HCT116 (cell line): ENCODE measurements at regions not wholly inside any gene's neighbourhood (a gene's known extent, or its start where the extent isn't known, plus 50 kb on each side); places are given as distances from the start of the nearest gene placed in this dataset.

Source experiments
- ATAC-seq: fragments of 200-7000 bp; cut with Tn5 transposase; 2 replicates; pipeline ENCODE4 v1.9.1; 2020; ENCODE audit warnings: mild to moderate bottlenecking, moderate library complexity
- BruUV-seq: library from RNA; stranded (reverse); fragments of 400-500 nt; replicated peaks from 2 replicates; lab custom pipeline; 2021; lab: Mats Ljungman, UMichigan
- CTCF ChIA-PET: fragments of 300-600 bp; sonication (Branson Sonifier 250); formaldehyde crosslinking; loops from one replicate; lab custom pipeline; 2021; ENCODE audit warnings: antibody characterized with exemption; lab: Charles Lee
- POLR2A ChIA-PET: fragments of 300-600, 350-600 bp; sonication (Branson Sonifier 250); formaldehyde crosslinking; loops from one replicate; lab custom pipeline; 2021; ENCODE audit warnings: antibody characterized with exemption; lab: Charles Lee
- RAD21 ChIA-PET, 2 experiments: fragments of 300-600 bp; sonication (Branson Sonifier 250); formaldehyde crosslinking; loops; one replicate each; lab custom pipeline; 2023; ENCODE audit warnings: low total read pairs in 2 of 2; ENCODE audit not compliant: uncharacterized antibody in 2 of 2, unreplicated experiment in 2 of 2, low non-redundant PET in 1 of 2; lab: Charles Lee
- DNase-seq: peaks from one replicate; pipeline ENCODE4 v3.0.0-alpha.2; 2010; ENCODE audit warnings: low read depth, low spot score
- H2AFZ ChIP-seq: fragments of 200-600 bp; shearing (Covaris generic), sonication (generic); 2 replicates; pipeline ENCODE4 v1.6.1; 2017; ENCODE audit warnings: low read depth, mixed run types, mixed read lengths, antibody characterized with exemption, low read length; ENCODE audit not compliant: poor library complexity, severe bottlenecking
- H3K27ac ChIP-seq: 2 replicates; pipeline ENCODE4 v1.5.1; 2012; ENCODE audit warnings: low read depth, low read length
- H3K27me3 ChIP-seq: fragments of 200-600 bp; sonication (generic); 2 replicates; pipeline ENCODE4 v1.6.1; 2016; ENCODE audit warnings: mixed run types, low read length, mixed read lengths; ENCODE audit not compliant: insufficient read depth
- H3K36me3 ChIP-seq, 2 experiments: fragments of 200-500 bp in 1 of 2; fragments of 200-600 bp in 1 of 2; sonication (Bioruptor generic) in 1 of 2; sonication (generic) in 1 of 2; 2 replicates each; pipeline versions ENCODE4 v1.5.1 to v1.6.1; 2014 to 2016; ENCODE audit warnings: low read length in 2 of 2, inconsistent platforms in 1 of 2, mixed read lengths in 1 of 2, mixed run types in 1 of 2; ENCODE audit not compliant: insufficient read depth in 2 of 2, control insufficient read depth in 1 of 2
- H3K4me1 ChIP-seq, 2 experiments: fragments of 200-600 bp in 1 of 2; sonication (generic) in 1 of 2; 2 replicates each; pipeline versions ENCODE4 v1.5.1 to v1.6.1; 2012 to 2017; ENCODE audit warnings: low read length in 2 of 2, inconsistent platforms in 1 of 2, mild to moderate bottlenecking in 1 of 2, mixed read lengths in 1 of 2, mixed run types in 1 of 2, moderate library complexity in 1 of 2; ENCODE audit not compliant: insufficient read depth in 2 of 2, control insufficient read depth in 1 of 2
- H3K4me2 ChIP-seq: fragments of 200-600 bp; sonication (generic); 2 replicates; pipeline ENCODE4 v1.6.1; 2017; ENCODE audit warnings: mixed run types, low read length, mixed read lengths
- H3K4me3 ChIP-seq, 2 experiments: fragments of 200-600 bp in 1 of 2; sonication (generic) in 1 of 2; replicated peaks in 1 of 2; 2 replicates each; pipeline ENCODE4 v1.5.1; 2011 to 2016; ENCODE audit warnings: low read length in 2 of 2, control low read depth in 1 of 2, low read depth in 1 of 2, mild to moderate bottlenecking in 1 of 2, mixed read lengths in 1 of 2, mixed run types in 1 of 2
- H3K79me2 ChIP-seq: fragments of 200-600 bp; sonication (generic); 2 replicates; pipeline ENCODE4 v1.6.1; 2017; ENCODE audit warnings: mild to moderate bottlenecking, mixed run types, low read length, moderate library complexity, mixed read lengths; ENCODE audit not compliant: insufficient read depth
- H3K9ac ChIP-seq: fragments of 200-600 bp; sonication (generic); 2 replicates; pipeline ENCODE4 v1.6.1; 2016; ENCODE audit warnings: low read length, mixed read lengths
- H3K9me2 ChIP-seq: fragments of 200-600 bp; sonication (generic), shearing (Covaris generic); 2 replicates; pipeline ENCODE4 v1.6.1; 2017; ENCODE audit warnings: mixed run types, mild to moderate bottlenecking, moderate library complexity; ENCODE audit not compliant: insufficient read depth
- H3K9me3 ChIP-seq, 2 experiments: fragments of 200-500 bp in 1 of 2; fragments of 200-600 bp in 1 of 2; sonication (Bioruptor generic) in 1 of 2; sonication (generic) in 1 of 2; 2 replicates each; pipeline ENCODE4 v1.6.1; 2014 to 2017; ENCODE audit warnings: low read length in 2 of 2, mixed read lengths in 2 of 2, inconsistent platforms in 1 of 2, low read depth in 1 of 2, mild to moderate bottlenecking in 1 of 2, mixed run types in 1 of 2, moderate library complexity in 1 of 2; ENCODE audit not compliant: control insufficient read depth in 1 of 2, insufficient read depth in 1 of 2
- H4K20me1 ChIP-seq: fragments of 200-600 bp; sonication (generic), shearing (Covaris generic); 2 replicates; pipeline ENCODE4 v1.6.1; 2017; ENCODE audit warnings: mixed run types, mild to moderate bottlenecking, moderate library complexity; ENCODE audit not compliant: insufficient read depth
- CBX3 ChIP-seq: IDR thresholded peaks from 2 replicates; pipeline ENCODE4 v1.6.1; 2012; ENCODE audit warnings: low read depth
- CEBPB ChIP-seq: IDR thresholded peaks from 2 replicates; pipeline ENCODE4 v1.6.1; 2012; ENCODE audit warnings: low read depth
- EGR1 ChIP-seq: IDR thresholded peaks from 2 replicates; pipeline ENCODE4 v1.6.1; 2012; ENCODE audit warnings: low read depth
- ELF1 ChIP-seq: IDR thresholded peaks from 2 replicates; pipeline ENCODE4 v1.6.1; 2012; ENCODE audit warnings: low read depth, borderline replicate concordance
- EZH2 ChIP-seq: fragments of 200-600 bp; sonication (generic); IDR thresholded peaks from 2 replicates; pipeline ENCODE4 v1.6.1; 2017; ENCODE audit warnings: antibody characterized with exemption, mixed run types
- JUND ChIP-seq: IDR thresholded peaks from 2 replicates; pipeline ENCODE4 v1.6.1; 2012
- MAX ChIP-seq: IDR thresholded peaks from 2 replicates; pipeline ENCODE4 v1.6.1; 2012
- POLR2A ChIP-seq: IDR thresholded peaks from 2 replicates; pipeline ENCODE4 v1.7.0; 2011; ENCODE audit warnings: borderline replicate concordance; ENCODE audit not compliant: insufficient read depth, insufficient read length; ENCODE audit errors: extremely low read depth
- POLR2AphosphoS5 ChIP-seq: IDR thresholded peaks from 2 replicates; pipeline ENCODE4 v1.6.1; 2011; ENCODE audit warnings: mild to moderate bottlenecking, low read depth, low read length, moderate library complexity
- SIN3A ChIP-seq: IDR thresholded peaks from 2 replicates; pipeline ENCODE4 v1.6.1; 2012; ENCODE audit warnings: low read depth
- SP1 ChIP-seq: IDR thresholded peaks from 2 replicates; pipeline ENCODE4 v1.6.1; 2012; ENCODE audit warnings: low read depth
- ZFX ChIP-seq: fragments of 450-650 bp; IDR thresholded peaks from 2 replicates; pipeline ENCODE4 v1.6.1; 2017
- ZNF274 ChIP-seq: fragments of 200-500 bp; sonication (Bioruptor generic); IDR thresholded peaks from 2 replicates; pipeline ENCODE4 v1.6.1; 2014; ENCODE audit warnings: mild to moderate bottlenecking, low read depth, low read length, inconsistent platforms
- intact Hi-C: fragments of 100-400 bp; cut with micrococcal nuclease; formaldehyde crosslinking; loops from 2 replicates; pipeline ENCODE4 v1.10.0; 2022
- TF ChIP-seq, protein P1 (sequence below), 3 experiments: fragments of 200-600 bp in 1 of 3; sonication (generic) in 1 of 3; IDR thresholded peaks in 2 of 3; conservative IDR thresholded peaks in 1 of 3; 2 replicates each; pipeline ENCODE4 v1.5.1; 2012 to 2017; ENCODE audit warnings: low read depth in 2 of 3, low read length in 2 of 3, antibody characterized with exemption in 1 of 3, borderline replicate concordance in 1 of 3, control low read depth in 1 of 3, mild to moderate bottlenecking in 1 of 3, mixed read lengths in 1 of 3, mixed run types in 1 of 3, moderate library complexity in 1 of 3; ENCODE audit not compliant: insufficient read depth in 1 of 3
- TF ChIP-seq, protein P2 (sequence below): IDR thresholded peaks from 2 replicates; pipeline ENCODE4 v1.6.1; 2012; ENCODE audit warnings: low read depth
- TF ChIP-seq, protein P3 (sequence below): IDR thresholded peaks from 2 replicates; pipeline ENCODE4 v1.6.1; 2012

- no peak for TF ChIP-seq MAX
These were observed 140.7 kb upstream of the WNT4 start (continued) for GRCh38 chr1:22283596-22283995.

- Histone ChIP-seq H3K9ac (no peak overlapping the region), H3K4me2 (no peak overlapping the region), H3K4me3 (no peak overlapping the region), H3K27ac (no peak overlapping the region), H3K27me3 (peaks cover 4% of the 10 kb centered on the region; the same call in 1 of the 2 replicates), H3K4me1 (peaks cover 0 to 8% of the 10 kb centered on the region in 2 experiments; a peak in 1 of 4 replicates), H3K79me2 (no peaks in the 10 kb centered on the region), H3K9me2 (no peaks in the 10 kb centered on the region), H4K20me1 (no peaks in the 10 kb centered on the region), H2AFZ (no peak overlapping the region), H3K9me3 (no peaks in the 10 kb centered on the region), H3K36me3 (no peaks in the 10 kb centered on the region)
- POLR2A ChIA-PET = no interaction called here
- TF ChIP-seq ZNF274 (no peak), SP1 (no peak), JUND (no peak), CBX3 (no peak), EZH2 (no peak), SIN3A (no peak), POLR2AphosphoS5 (no peak), ELF1 (no peak), POLR2A (no peak), CEBPB (no peak), ZFX (no peak), EGR1 (no peak)
- TF ChIP-seq, protein P1, sequence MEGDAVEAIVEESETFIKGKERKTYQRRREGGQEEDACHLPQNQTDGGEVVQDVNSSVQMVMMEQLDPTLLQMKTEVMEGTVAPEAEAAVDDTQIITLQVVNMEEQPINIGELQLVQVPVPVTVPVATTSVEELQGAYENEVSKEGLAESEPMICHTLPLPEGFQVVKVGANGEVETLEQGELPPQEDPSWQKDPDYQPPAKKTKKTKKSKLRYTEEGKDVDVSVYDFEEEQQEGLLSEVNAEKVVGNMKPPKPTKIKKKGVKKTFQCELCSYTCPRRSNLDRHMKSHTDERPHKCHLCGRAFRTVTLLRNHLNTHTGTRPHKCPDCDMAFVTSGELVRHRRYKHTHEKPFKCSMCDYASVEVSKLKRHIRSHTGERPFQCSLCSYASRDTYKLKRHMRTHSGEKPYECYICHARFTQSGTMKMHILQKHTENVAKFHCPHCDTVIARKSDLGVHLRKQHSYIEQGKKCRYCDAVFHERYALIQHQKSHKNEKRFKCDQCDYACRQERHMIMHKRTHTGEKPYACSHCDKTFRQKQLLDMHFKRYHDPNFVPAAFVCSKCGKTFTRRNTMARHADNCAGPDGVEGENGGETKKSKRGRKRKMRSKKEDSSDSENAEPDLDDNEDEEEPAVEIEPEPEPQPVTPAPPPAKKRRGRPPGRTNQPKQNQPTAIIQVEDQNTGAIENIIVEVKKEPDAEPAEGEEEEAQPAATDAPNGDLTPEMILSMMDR (IDR thresholded peaks at IDR 0.05 in 2 of 3, conservative IDR thresholded peaks at IDR 0.05 in 1 of 3; ENCODE audit: borderline replicate concordance in 1 of 3, insufficient read depth in 1 of 3, low read depth in 2 of 3, low read length in 2 of 3) = no peak
- TF ChIP-seq, protein P2, sequence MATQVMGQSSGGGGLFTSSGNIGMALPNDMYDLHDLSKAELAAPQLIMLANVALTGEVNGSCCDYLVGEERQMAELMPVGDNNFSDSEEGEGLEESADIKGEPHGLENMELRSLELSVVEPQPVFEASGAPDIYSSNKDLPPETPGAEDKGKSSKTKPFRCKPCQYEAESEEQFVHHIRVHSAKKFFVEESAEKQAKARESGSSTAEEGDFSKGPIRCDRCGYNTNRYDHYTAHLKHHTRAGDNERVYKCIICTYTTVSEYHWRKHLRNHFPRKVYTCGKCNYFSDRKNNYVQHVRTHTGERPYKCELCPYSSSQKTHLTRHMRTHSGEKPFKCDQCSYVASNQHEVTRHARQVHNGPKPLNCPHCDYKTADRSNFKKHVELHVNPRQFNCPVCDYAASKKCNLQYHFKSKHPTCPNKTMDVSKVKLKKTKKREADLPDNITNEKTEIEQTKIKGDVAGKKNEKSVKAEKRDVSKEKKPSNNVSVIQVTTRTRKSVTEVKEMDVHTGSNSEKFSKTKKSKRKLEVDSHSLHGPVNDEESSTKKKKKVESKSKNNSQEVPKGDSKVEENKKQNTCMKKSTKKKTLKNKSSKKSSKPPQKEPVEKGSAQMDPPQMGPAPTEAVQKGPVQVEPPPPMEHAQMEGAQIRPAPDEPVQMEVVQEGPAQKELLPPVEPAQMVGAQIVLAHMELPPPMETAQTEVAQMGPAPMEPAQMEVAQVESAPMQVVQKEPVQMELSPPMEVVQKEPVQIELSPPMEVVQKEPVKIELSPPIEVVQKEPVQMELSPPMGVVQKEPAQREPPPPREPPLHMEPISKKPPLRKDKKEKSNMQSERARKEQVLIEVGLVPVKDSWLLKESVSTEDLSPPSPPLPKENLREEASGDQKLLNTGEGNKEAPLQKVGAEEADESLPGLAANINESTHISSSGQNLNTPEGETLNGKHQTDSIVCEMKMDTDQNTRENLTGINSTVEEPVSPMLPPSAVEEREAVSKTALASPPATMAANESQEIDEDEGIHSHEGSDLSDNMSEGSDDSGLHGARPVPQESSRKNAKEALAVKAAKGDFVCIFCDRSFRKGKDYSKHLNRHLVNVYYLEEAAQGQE = no peak
- TF ChIP-seq, protein P3, sequence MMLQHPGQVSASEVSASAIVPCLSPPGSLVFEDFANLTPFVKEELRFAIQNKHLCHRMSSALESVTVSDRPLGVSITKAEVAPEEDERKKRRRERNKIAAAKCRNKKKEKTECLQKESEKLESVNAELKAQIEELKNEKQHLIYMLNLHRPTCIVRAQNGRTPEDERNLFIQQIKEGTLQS = no peak
- intact Hi-C loops = no loop called here
- no peak for ATAC-seq
- RAD21 ChIA-PET = no interaction called here
- no peak for DNase-seq
- BruUV-seq = no TSS peak
- CTCF ChIA-PET = no interaction called here
These were observed 141.3 kb upstream of the WNT4 start for GRCh38 chr1:22284236-22284635.
